PC-9 (cell line): ENCODE measurements at regions not wholly inside any gene's neighbourhood (a gene's known extent, or its start where the extent isn't known, plus 50 kb on each side); places are given as distances from the start of the nearest gene placed in this dataset.

Experiments
- EZH2 ChIP-seq: fragments of 200-600 bp; sonication (generic); IDR thresholded peaks from 2 replicates; pipeline ENCODE4 v1.8.0; 2017; ENCODE audit warnings: antibody characterized with exemption, low read depth
- TF ChIP-seq, protein P1 (sequence below): fragments of 200-600 bp; sonication (generic); conservative IDR thresholded peaks from 2 replicates; pipeline ENCODE4 v1.6.1; 2017; ENCODE audit warnings: mixed run types, antibody characterized with exemption, mild to moderate bottlenecking, moderate library complexity

DNA sequence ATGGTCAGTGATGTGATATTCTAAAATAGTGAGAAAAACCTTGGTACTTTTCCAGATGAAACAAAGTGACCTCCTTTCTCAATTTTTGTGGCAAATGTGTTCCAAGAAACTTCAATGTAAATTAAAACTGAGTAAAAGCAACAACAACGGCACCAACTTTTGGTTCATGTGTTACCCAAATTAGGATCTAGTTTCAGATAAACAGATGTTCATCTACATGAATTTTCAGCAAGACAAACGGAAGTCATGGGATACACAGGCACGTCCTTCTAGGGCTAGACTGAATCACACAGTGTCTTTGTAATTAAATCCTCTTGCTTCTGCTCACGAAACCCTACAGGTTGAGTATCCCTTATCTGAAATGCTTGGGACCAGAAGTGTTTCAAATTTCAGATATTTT is 915.2 kb downstream of the TFAP2A start:
- TF ChIP-seq, protein P1, sequence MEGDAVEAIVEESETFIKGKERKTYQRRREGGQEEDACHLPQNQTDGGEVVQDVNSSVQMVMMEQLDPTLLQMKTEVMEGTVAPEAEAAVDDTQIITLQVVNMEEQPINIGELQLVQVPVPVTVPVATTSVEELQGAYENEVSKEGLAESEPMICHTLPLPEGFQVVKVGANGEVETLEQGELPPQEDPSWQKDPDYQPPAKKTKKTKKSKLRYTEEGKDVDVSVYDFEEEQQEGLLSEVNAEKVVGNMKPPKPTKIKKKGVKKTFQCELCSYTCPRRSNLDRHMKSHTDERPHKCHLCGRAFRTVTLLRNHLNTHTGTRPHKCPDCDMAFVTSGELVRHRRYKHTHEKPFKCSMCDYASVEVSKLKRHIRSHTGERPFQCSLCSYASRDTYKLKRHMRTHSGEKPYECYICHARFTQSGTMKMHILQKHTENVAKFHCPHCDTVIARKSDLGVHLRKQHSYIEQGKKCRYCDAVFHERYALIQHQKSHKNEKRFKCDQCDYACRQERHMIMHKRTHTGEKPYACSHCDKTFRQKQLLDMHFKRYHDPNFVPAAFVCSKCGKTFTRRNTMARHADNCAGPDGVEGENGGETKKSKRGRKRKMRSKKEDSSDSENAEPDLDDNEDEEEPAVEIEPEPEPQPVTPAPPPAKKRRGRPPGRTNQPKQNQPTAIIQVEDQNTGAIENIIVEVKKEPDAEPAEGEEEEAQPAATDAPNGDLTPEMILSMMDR, result no peak
- TF ChIP-seq EZH2, result no peak
